IPS-18c (cell line): ENCODE measurements at regions not wholly inside any gene's neighbourhood (a gene's known extent, or its start where the extent isn't known, plus 50 kb on each side); places are given as distances from the start of the nearest gene placed in this dataset.
"Not testable (repeated sequence)": the region's sequence is repeated elsewhere in the genome, so short reads cannot be mapped to it uniquely, and the experiment has no call there.

Source experiments
- H3K4me3 ChIP-seq: 2 replicates; pipeline ENCODE4 v1.7.0; 2013; ENCODE audit warnings: low read depth, mild to moderate bottlenecking, low read length, moderate library complexity; ENCODE audit not compliant: insufficient read depth
- H3K9me3 ChIP-seq: one replicate; pipeline ENCODE4 v1.6.1; 2013; ENCODE audit warnings: mild to moderate bottlenecking, low read length, moderate library complexity; ENCODE audit not compliant: control insufficient read depth, insufficient read depth

GRCh38 chr10:8787649-8788048, 733.2 kb downstream of the GATA3 start:
- peaks cover 2% of the 10 kb centered on the region for H3K9me3 ChIP-seq
- no peak overlapping the region for H3K4me3 ChIP-seq

GRCh38 chr10:8790390-8790789, 735.9 kb downstream of the GATA3 start:
- Histone ChIP-seq H3K4me3 (no peak overlapping the region), H3K9me3 (peaks cover 2% of the 10 kb centered on the region)

DNA sequence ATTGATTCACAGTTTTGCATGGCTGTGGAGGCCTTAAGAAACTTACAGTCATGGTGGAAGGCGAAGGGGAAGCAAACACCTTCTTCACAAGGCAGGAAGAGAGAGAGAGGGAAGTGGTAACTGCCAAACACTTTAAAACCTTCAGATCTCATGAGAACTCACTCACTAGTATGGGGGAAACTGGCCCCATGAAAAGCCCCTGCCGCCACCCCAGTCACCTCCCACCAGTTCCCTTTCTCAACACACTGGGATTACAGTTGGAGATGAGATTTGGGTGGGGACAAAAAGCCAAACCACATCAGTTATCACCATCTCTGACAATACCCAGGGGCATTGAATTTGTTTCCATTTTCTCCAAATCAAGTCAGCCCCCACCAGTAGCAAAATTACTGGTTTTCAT, 740.4 kb downstream of the GATA3 start:
- no peaks in the 10 kb centered on the region for H3K9me3 ChIP-seq
- no peak overlapping the region for H3K4me3 ChIP-seq

DNA sequence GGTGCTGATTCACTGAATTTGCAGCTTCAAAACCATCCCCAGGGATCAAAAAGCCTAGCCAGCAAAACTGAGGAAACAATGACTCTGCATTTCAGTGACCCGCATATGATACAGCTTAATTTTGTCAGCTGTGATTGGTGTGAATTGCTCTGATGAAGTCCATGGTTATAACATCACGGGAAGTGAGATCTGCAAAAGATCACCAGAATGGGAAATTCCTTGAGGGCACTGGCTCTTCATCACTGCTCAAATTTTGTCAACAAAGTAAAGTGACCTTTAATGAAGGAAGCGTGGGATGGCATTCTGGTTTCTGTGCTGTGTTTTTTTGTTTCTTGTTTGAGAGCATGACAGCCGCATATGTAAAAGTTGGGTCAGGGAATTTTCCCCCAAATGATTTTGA, 745.9 kb downstream of the GATA3 start:
- H3K9me3 ChIP-seq = no peaks in the 10 kb centered on the region
- no peak overlapping the region for H3K4me3 ChIP-seq

GRCh38 chr10:8803992-8804391, 749.5 kb downstream of the GATA3 start:
- Histone ChIP-seq H3K4me3 (no peak overlapping the region), H3K9me3 (no peaks in the 10 kb centered on the region)

GRCh38 chr10:8810677-8811076, 756.2 kb downstream of the GATA3 start:
- Histone ChIP-seq H3K4me3 (no peak overlapping the region), H3K9me3 (no peaks in the 10 kb centered on the region)

GRCh38 chr10:8811201-8811600, 756.7 kb downstream of the GATA3 start:
- Histone ChIP-seq H3K4me3 (no peak overlapping the region), H3K9me3 (no peaks in the 10 kb centered on the region)

GRCh38 chr10:8815969-8816368, 761.5 kb downstream of the GATA3 start:
- no peak overlapping the region for H3K4me3 ChIP-seq
- no peaks in the 10 kb centered on the region for H3K9me3 ChIP-seq

DNA sequence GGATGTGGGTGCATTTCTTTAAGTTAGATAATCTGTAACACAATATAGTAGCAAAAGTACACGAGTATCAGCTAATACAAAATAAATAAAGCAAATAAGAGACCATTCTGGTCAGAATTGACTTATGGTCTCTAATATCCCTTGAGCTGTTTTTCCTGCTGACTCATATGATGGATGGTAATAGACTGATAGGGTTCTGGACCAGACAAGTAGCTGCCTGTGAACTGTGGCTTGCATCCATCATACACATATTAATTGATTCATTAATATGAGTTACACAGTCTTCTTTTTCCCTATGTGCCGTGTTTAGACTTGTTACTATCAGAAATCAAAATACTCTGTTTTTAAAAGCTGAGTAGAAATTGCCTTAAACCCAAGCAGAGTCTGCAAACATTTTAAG, 762.8 kb downstream of the GATA3 start:
- Histone ChIP-seq H3K4me3 (no peak overlapping the region), H3K9me3 (no peaks in the 10 kb centered on the region)

DNA sequence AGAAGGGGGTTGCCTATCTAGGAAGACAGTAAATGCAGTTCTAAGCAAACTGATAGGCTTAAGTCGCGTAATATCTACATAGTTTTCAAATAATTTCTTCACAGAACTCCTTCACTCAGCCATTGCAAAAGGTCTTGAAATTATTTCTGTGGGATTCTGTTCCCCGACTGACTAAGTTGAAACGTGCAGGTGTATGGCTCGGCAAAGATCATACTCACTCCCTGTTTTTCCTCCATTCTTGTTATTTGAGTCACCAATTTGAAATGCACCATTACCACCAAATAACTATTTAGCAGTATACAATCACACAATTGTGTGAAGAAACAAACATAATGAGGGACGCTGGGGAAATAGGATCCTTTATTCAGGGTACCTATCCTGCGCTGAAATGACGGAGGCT, 771.1 kb downstream of the GATA3 start:
- no peaks in the 10 kb centered on the region for H3K9me3 ChIP-seq
- no peak overlapping the region for H3K4me3 ChIP-seq

GRCh38 chr10:8829592-8829991, 775.1 kb downstream of the GATA3 start:
- no peaks in the 10 kb centered on the region for H3K9me3 ChIP-seq

DNA sequence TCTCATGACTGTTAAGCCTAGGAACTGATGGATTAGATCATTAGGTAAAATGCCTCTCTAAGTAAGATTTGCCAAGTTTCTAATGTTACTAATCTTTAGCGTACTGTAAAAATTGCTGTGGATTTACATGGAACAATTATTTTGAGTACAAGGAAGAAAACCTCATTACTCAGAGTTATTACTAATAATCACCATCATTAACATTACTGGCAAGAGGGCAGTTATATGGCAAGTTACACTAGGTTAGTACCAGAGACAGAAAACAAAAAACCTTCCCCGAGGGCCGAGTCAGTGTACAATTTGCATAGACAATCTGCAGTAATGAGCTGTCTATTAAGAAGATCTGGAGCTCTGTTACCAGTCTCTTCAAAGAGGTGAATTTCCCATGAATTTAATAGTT, 775.6 kb downstream of the GATA3 start:
- Histone ChIP-seq H3K4me3 (no peak overlapping the region), H3K9me3 (no peaks in the 10 kb centered on the region)

More at GRCh38 chr10:8829592-8829991, 775.1 kb downstream of the GATA3 start:
- H3K4me3 ChIP-seq = no peak overlapping the region

DNA sequence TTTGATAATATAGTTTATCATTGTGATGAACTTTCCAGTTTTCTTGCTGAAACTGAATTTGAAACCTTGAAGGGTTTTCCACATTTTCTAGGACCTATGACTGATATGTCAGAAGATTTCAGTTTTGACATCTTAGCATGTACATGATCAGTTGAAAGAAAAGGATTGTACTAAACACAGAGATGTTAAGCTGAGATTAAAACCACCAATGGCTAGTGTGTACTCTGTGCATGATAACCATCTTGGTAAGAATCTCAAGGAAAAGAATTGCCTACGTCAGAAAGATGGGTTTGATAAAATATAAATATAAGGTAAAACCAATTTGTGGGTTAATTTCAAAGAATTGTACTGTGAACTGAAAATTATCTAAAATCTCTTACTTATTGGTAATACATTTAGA, 776.4 kb downstream of the GATA3 start:
- no peaks in the 10 kb centered on the region for H3K9me3 ChIP-seq
- no peak overlapping the region for H3K4me3 ChIP-seq

GRCh38 chr10:8835453-8836167, 781.1 kb downstream of the GATA3 start:
- no peak overlapping the region for H3K4me3 ChIP-seq

DNA sequence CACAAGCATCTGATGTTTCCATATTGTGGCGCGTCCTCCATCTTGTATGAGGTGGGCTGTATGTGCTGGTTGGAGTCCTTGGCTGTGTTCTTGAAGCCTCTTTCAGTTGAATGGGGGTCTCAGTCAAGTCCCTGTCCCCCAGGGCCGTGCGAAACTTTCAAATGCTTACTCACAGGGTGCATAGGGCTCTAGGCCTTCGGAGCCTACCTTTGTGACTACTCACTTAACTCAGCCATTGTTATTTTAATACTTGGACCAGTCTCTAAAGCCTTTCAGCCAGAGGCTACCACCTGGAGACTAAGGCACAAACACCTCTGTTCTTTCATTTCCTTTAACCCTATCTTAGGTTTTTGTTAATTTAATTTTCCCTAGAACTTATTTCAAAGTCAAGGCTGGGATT, 785.9 kb downstream of the GATA3 start:
- Histone ChIP-seq H3K4me3 (no peak overlapping the region), H3K9me3 (no peaks in the 10 kb centered on the region)

More at GRCh38 chr10:8835453-8836167, 781.1 kb downstream of the GATA3 start:
- H3K9me3 ChIP-seq = no peaks in the 10 kb centered on the region

GRCh38 chr10:8844141-8844540, 789.7 kb downstream of the GATA3 start:
- Histone ChIP-seq H3K9me3 (no peaks in the 10 kb centered on the region), H3K4me3 (no peak overlapping the region)

- Histone ChIP-seq H3K9me3 (no peaks in the 10 kb centered on the region), H3K4me3 (no peak overlapping the region)
Measured at GRCh38 chr10:8852546-8852945, 798.1 kb downstream of the GATA3 start.

GRCh38 chr10:8853048-8853447, 798.6 kb downstream of the GATA3 start:
- no peak overlapping the region for H3K4me3 ChIP-seq
- H3K9me3 ChIP-seq = no peaks in the 10 kb centered on the region

- not testable (repeated sequence) for H3K9me3 ChIP-seq, H3K4me3 ChIP-seq
Measured at GRCh38 chr10:8868924-8869323, 814.4 kb downstream of the GATA3 start.
